Ascending aorta (tissue), 2 donors: ENCODE measurements at regions not wholly inside any gene's neighbourhood (a gene's known extent, or its start where the extent isn't known, plus 50 kb on each side); places are given as distances from the start of the nearest gene placed in this dataset.

Experiments
- DNase-seq, 2 donors: peaks; one replicate each; pipeline ENCODE4 v3.0.0-alpha.2; 2019; ENCODE audit warnings: low spot score in 2 of 2
- H3K27ac ChIP-seq, 2 donors: fragments of 200-600 bp; sonication (generic); one replicate each; pipeline ENCODE4 v1.5.1; 2016 to 2017; ENCODE audit warnings: mild to moderate bottlenecking in 1 of 2
- H3K27me3 ChIP-seq: fragments of 200-600 bp; sonication (generic); one replicate; pipeline ENCODE4 v1.5.1; 2017
- H3K36me3 ChIP-seq, 2 donors: fragments of 200-600 bp; sonication (generic); one replicate each; pipeline ENCODE4 v1.5.1; 2016
- H3K4me1 ChIP-seq, 2 donors: fragments of 200-600 bp; sonication (generic); one replicate each; pipeline ENCODE4 v1.5.1; 2016 to 2017; ENCODE audit warnings: mild to moderate bottlenecking in 1 of 2
- H3K4me3 ChIP-seq, 2 donors: fragments of 200-600 bp; sonication (generic); one replicate each; pipeline ENCODE4 v1.5.1; 2016 to 2017; ENCODE audit warnings: mild to moderate bottlenecking in 1 of 2
- H3K9me3 ChIP-seq, 2 donors: fragments of 200-600 bp; sonication (generic); one replicate each; pipeline ENCODE4 v1.5.1; 2016
- CTCF ChIP-seq, 3 experiments: fragments of 200-600 bp in 2 of 3; fragments of 450-650 bp in 1 of 3; sonication (generic) in 2 of 3; IDR thresholded peaks; one replicate each; pipeline ENCODE4 v1.5.1; 2016 to 2019; ENCODE audit warnings: antibody characterized with exemption in 3 of 3, mild to moderate bottlenecking in 1 of 3, moderate library complexity in 1 of 3
- intact Hi-C: fragments of 100-400 bp; cut with DNase I; formaldehyde crosslinking; loops from one replicate; pipeline ENCODE4 v1.15.1; 2023

- Histone ChIP-seq H3K4me3 (no peak overlapping the region), H3K4me1 (no peaks in the 10 kb centered on the region), H3K9me3 (no peaks in the 10 kb centered on the region), H3K27me3 (no peaks in the 10 kb centered on the region), H3K36me3 (no peaks in the 10 kb centered on the region), H3K27ac (no peak overlapping the region)
- no peak for DNase-seq
- intact Hi-C loops, result no loop called here
- TF ChIP-seq CTCF (IDR thresholded peaks at IDR 0.05), result no peak
Measured at GRCh38 chr12:25637752-25638151, 84.7 kb upstream of the LMNTD1 start.

GRCh38 chr12:25639406-25639805 is 86.3 kb upstream of the LMNTD1 start:
- H3K27me3 ChIP-seq, result no peaks in the 10 kb centered on the region
- no peak for TF ChIP-seq CTCF (IDR thresholded peaks at IDR 0.05)
- no peak overlapping the region for H3K27ac ChIP-seq
- intact Hi-C loops, result no loop called here
- H3K36me3 ChIP-seq, result no peaks in the 10 kb centered on the region
- H3K9me3 ChIP-seq, result no peaks in the 10 kb centered on the region
- DNase-seq, result no peak
- no peaks in the 10 kb centered on the region for H3K4me1 ChIP-seq
- no peak overlapping the region for H3K4me3 ChIP-seq

GRCh38 chr12:25644979-25645378 is 91.9 kb upstream of the LMNTD1 start:
- no peak for DNase-seq
- no peaks in the 10 kb centered on the region for H3K27me3 ChIP-seq
- H3K4me1 ChIP-seq, result no peaks in the 10 kb centered on the region
- no peak for TF ChIP-seq CTCF (IDR thresholded peaks at IDR 0.05)
- H3K4me3 ChIP-seq, result no peak overlapping the region
- intact Hi-C loops, result no loop called here
- no peaks in the 10 kb centered on the region for H3K36me3 ChIP-seq
- no peak overlapping the region for H3K27ac ChIP-seq
- no peaks in the 10 kb centered on the region for H3K9me3 ChIP-seq

GRCh38 chr12:25645427-25645826 is 92.3 kb upstream of the LMNTD1 start:
- intact Hi-C loops, result no loop called here
- no peak overlapping the region for H3K4me3 ChIP-seq
- no peaks in the 10 kb centered on the region for H3K36me3 ChIP-seq
- H3K27ac ChIP-seq, result no peak overlapping the region
- DNase-seq, result no peak
- H3K4me1 ChIP-seq, result no peaks in the 10 kb centered on the region
- H3K9me3 ChIP-seq, result no peaks in the 10 kb centered on the region
- no peaks in the 10 kb centered on the region for H3K27me3 ChIP-seq
- no peak for TF ChIP-seq CTCF (IDR thresholded peaks at IDR 0.05)

- Histone ChIP-seq H3K4me1 (no peaks in the 10 kb centered on the region), H3K4me3 (no peak overlapping the region), H3K36me3 (no peaks in the 10 kb centered on the region), H3K27me3 (no peaks in the 10 kb centered on the region), H3K27ac (no peak overlapping the region), H3K9me3 (no peaks in the 10 kb centered on the region)
- TF ChIP-seq CTCF (IDR thresholded peaks at IDR 0.05), result no peak
- intact Hi-C loops, result no loop called here
- DNase-seq, result no peak
Measured at GRCh38 chr12:25651931-25652330, 98.8 kb upstream of the LMNTD1 start.

- Histone ChIP-seq H3K9me3 (no peaks in the 10 kb centered on the region), H3K4me1 (no peaks in the 10 kb centered on the region), H3K27ac (no peak overlapping the region), H3K4me3 (no peak overlapping the region), H3K27me3 (no peaks in the 10 kb centered on the region), H3K36me3 (no peaks in the 10 kb centered on the region)
- no peak for DNase-seq
- intact Hi-C loops, result no loop called here
- no peak for TF ChIP-seq CTCF (IDR thresholded peaks at IDR 0.05)
Measured at GRCh38 chr12:25652371-25652770, 99.3 kb upstream of the LMNTD1 start.
